ENCODE measurements at regions not wholly inside any gene's neighbourhood (a gene's known extent, or its start where the extent isn't known, plus 50 kb on each side); places are given as distances from the start of the nearest gene placed in this dataset.

GRCh38 chr1:208538587-208538986, 294.4 kb upstream of the PLXNA2 start:
- DNase-seq (ENCODE audit: low read depth in 1 of 2, low spot score in 1 of 2) = no peak

GRCh38 chr1:208540724-208541123, 296.5 kb upstream of the PLXNA2 start:
- no peak for DNase-seq (ENCODE audit: low read depth in 1 of 2, low spot score in 1 of 2)

- DNase-seq (ENCODE audit: low read depth in 1 of 2, low spot score in 1 of 2) = no peak
Measured at GRCh38 chr1:208541225-208541855, 297.2 kb upstream of the PLXNA2 start.

DNA sequence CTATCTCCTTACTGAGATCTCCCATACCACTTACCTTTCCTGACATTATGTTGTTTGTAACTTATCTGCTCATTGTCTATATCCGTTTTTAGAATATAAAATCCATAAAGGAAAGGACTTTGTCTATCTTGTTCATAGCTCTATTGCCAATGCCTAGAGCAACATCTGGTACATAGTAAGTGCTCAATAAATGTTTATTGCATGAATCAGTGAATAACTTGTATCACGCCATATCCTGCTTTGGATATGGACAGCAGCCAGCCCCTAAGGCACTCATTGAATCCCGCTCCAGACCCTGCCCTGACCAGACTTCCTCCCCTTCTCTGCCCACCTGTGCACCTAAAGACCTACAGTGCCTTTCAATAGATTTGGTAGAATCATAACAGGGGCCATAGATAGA, 298.1 kb upstream of the PLXNA2 start:
- no peak for DNase-seq (ENCODE audit: low read depth in 1 of 2, low spot score in 1 of 2)

GRCh38 chr1:208544053-208544452, 299.9 kb upstream of the PLXNA2 start:
- DNase-seq (ENCODE audit: low read depth in 1 of 2, low spot score in 1 of 2) = no peak

- no peak for DNase-seq (ENCODE audit: low read depth in 1 of 2, low spot score in 1 of 2)
Measured at GRCh38 chr1:208544794-208545193, 300.6 kb upstream of the PLXNA2 start.

- no peak for DNase-seq (ENCODE audit: low read depth in 1 of 2, low spot score in 1 of 2)
Measured at GRCh38 chr1:208551024-208551423, 306.8 kb upstream of the PLXNA2 start.

DNA sequence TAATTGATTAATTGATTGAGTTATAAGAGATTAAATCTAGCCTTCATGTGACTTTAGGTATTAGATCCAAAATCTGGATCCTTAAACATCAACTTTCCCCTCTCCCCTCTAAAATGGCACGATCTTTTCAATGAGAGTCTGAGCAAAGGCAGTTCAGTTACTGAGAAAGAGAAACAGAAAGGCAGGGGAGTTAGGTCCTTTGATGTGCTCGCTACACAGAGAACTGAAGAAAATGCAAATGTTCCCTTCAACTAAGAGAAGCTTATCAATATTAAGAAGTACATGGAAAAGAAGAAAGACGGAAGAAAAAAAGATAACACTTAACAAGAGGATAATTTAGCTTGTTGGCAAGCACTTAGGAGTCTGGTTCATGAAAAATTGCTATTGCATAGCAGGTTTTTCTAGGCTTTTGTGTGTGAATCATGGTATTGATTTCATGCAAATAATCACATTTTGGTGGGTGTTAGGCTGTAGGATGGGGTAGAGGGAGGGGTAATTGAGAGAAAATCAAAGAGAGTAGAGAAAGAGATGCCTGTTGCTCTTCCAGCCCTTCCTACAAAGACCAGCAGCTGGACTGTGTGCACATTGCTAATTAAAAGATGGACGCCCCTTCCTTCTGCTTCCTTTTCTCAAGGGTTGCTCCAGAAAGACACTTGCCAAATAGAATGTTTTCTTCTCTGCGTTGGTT, 307.6 kb upstream of the PLXNA2 start:
- no peak for DNase-seq (ENCODE audit: low read depth in 1 of 2, low spot score in 1 of 2)

DNA sequence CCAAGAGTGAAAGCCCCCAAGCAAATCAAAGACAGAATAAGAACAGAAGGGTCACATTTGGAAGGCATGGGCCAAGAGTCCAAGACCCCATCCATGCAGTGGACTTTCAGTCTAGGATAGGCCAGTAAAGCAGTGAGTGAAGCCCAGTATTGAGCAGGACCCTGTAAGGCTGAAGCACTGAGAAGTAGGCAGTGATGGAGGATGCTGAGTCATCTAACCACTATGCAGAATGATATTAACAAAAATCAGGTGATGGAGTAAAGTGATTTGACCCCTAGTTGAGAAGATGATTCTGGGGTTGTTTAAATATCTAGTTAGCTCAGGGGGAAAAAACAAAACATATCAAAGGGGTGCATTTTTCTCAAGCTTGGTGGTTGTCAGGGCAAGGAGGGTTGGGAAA, 308.7 kb upstream of the PLXNA2 start:
- DNase-seq (ENCODE audit: low read depth in 1 of 2, low spot score in 1 of 2) = no peak

DNA sequence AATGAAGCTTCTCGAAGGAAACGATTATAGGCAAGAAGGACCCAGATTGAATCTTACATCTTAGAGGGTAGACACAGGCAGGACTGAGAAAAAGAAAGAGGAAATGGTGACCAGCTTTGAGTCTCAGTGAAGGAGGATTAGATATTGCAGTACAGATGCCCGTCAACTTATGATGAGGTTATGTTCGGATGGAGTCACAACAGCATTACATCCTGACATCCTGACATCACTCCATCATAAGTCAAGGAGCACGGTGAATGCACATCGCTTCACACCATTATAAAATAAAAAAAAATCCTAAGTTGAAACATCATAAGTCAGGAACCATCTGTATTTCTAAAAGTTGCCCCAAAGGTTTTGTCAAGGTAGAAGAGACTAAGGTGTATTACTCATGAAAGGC, 312.3 kb upstream of the PLXNA2 start:
- DNase-seq (ENCODE audit: low read depth in 1 of 2, low spot score in 1 of 2) = no peak

DNA sequence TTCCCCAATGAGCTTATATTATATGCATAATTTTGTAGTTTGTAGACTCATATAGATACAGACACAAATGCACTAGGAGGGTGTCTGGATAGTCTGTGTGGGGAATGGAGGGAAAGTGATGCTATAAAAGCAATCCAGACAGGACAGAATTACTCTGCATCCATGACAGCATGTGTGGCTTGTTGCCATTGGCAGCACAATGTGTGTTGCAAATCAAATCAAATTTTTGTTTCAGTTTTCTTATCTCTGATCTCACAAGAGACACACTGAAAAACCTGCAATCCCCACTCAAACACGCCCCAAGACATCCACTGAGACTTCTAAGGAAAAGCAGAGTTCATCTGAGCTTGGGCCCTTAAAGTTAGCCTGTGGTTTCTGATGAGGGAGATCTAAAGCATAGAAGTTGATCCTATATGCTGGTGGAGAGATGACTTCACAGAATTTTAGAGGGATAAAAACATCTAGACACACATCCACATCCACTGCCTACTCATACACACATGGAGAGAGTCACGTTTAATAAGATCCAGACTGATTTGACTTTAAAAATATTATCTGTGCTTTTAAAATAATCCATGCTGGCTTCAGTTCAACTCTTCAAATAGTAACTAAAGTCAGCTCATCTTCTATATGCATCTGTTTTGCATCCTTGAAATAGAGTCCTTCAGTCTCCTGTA, 313.0 kb upstream of the PLXNA2 start:
- no peak for DNase-seq (ENCODE audit: low read depth in 1 of 2, low spot score in 1 of 2)

GRCh38 chr1:208557723-208558094, 313.5 kb upstream of the PLXNA2 start:
- no peak for DNase-seq (ENCODE audit: low read depth in 1 of 2, low spot score in 1 of 2)

GRCh38 chr1:208559597-208560329, 315.6 kb upstream of the PLXNA2 start:
- no peak for DNase-seq (ENCODE audit: low read depth in 1 of 2, low spot score in 1 of 2)

DNA sequence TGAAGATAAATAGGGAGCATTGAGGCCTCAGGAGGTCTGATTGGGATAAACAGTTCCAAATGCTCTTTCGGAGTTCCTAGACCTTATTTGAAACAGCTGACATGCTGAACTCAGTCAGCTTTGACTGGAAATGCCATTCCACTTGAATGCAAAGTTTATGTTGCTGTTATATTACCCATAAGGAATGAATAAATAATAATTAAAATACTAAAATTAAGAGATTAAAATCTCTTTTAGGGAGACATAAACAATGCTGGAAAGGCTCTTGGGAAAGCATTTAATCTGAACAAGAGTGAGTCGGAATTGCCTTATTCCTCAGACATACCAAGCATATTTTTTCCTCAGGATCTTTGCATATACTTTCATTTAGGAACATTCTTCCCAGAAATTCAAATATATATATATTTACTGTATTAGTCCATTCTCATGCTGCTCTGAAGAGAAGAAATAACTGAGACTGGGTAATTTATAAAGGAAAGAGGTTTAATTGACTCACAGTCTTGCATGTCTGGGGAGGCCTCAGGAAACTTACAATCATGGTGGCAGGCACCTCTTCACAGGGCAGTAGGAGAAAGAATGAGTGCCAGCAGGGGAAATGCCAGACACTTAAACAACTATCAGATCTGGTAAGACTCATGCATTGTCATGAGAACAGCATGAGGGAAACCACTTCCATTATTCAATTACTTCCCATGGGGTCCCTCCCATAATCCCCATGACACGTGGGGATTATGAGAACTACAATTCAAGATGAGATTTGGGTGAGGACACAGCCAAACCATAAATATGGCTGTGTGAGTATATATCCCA, 318.2 kb upstream of the PLXNA2 start:
- DNase-seq (ENCODE audit: low read depth in 1 of 2, low spot score in 1 of 2) = no peak

DNA sequence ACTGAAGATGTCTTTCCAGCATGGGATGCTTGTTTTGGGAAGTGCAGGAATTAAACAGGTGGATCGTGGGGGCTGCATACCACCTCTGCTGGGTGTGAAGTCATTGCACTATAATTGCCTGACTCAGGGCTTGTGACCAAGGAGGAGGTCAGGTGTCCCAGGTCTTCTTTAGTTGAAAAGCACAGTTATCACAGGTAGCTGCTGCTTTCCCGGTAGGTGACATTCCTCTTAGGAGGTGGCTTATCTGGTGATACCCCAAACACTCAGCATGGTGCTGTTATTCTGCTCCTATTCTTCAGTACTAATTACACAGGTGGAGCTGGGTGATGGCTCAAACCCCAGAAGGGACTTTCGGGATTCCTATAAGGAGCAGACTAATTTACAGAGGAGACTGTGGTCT, 320.3 kb upstream of the PLXNA2 start:
- no peak for DNase-seq (ENCODE audit: low read depth in 1 of 2, low spot score in 1 of 2)

DNA sequence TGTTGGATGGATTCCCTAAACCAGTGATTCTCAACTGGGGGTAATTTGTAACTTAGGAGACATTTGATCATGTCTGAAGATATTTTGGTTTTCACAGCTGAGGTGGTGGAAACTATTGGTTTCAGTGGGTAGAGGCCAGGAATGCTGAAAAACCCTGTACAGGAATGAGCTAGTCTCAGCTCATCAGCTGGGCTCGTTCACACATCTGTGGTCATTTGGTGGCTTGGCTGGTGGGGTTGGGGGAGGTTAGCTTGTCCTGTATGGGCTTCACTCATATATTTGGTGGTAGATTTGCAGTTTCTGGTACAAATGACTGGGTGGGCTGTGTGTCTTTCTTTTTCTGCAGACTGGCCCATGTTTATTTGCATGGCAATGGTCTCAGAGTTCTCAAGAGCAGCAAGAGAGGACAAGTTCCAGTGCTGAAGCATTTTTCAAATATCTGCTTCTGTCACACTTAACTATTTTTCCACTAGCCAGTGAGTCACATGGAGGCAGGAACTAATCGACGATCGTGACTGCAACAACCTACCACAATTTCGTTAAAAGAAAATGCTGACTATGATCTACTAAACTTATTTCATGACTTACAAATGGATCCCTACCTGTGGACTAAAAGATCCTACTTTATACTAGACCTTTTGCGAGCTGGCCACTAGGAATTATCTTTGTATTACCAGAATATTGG, 321.7 kb upstream of the PLXNA2 start:
- no peak for DNase-seq (ENCODE audit: low read depth in 1 of 2, low spot score in 1 of 2)

DNA sequence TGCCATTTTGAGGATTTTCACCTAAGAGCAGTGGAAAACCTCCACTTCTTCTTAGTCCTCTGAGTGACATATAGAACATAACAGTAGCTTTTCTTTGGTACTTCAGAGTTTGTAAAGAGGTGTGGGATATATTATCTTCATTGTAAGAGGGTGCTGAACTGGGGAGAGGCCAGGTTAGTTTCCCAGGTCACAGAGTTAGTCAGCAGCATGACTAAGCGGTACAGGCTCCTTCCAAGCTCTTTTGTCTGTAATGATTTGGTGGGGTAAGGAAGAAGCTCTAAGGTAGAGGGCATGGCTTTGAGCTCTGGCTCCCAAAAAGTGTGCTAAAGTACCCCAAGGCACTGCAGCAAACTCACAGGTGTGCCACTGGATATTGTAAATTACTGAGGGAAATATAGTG, 325.0 kb upstream of the PLXNA2 start:
- no peak for DNase-seq (ENCODE audit: low read depth in 1 of 2, low spot score in 1 of 2)

DNA sequence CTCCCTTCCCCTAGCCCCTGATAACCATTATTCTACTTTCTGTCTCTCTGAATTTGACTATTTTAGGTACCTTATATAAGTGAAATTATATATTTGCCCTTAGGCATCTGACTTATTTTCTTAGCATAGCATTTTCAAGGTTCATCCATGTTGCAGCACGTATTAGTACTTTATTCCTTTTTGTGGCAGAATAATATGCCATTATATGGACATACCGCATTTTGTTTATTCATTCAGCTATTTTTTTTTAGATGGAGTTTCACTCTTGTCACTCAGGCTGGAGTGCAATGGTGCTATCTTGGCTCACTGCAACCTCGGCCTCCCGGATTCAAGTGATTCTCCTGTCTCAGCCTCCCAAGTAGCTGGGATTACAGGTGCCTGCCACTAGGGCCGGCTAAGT, 326.2 kb upstream of the PLXNA2 start:
- DNase-seq (ENCODE audit: low read depth in 1 of 2, low spot score in 1 of 2) = no peak

DNA sequence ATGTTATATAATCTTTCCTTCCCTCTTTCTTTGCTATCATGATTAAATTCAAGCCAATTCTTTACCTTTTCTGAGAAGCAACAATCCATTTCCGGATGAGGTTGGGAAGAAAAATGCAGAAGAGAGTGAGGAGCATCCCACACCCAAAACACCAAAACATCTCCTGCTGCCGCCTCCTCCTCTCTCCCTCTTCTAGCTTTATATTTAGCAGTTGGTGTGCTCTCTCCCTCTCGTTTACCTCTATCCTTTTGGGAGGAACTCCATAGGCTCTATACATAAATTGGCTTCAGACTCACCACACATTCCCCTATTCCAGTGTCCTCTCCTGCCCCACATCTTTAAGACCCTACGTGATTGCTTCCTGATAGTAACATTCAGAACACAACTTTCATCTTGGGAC, 332.2 kb upstream of the PLXNA2 start:
- DNase-seq (ENCODE audit: low read depth in 1 of 2, low spot score in 1 of 2) = no peak

- no peak for DNase-seq (ENCODE audit: low read depth in 1 of 2, low spot score in 1 of 2)
Measured at GRCh38 chr1:208577381-208577905, 333.3 kb upstream of the PLXNA2 start.
